ENCODE measurements at regions not wholly inside any gene's neighbourhood (a gene's known extent, or its start where the extent isn't known, plus 50 kb on each side); places are given as distances from the start of the nearest gene placed in this dataset.

DNA sequence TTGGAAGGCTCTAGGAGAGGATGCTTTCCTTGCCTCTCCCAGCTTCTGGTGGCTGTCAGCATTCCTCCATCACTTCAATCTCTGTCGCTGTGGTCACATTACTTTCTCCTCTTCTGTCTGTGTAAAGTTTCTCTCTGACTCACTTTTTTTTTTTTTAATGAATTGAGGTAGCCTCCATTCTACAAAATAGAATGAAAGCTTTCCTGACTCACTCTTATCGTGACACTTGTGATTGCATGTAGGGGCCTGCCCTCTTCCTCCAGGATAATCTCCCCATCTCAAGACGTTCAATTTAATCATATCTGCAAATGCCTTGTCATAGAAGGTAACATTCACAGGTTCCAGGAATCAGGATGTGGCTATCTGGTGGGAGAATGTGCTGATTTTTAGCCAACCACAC lies 153.5 kb upstream of the HMGA2 start:
- TF ChIP-seq CTCF (IDR thresholded peaks at IDR 0.05): no peak
- TF ChIP-seq POLR2A (IDR thresholded peaks at IDR 0.05): no peak
- no peak for TF ChIP-seq EP300 (IDR thresholded peaks at IDR 0.05)
